CD4-positive, CD25-positive, alpha-beta regulatory T cell (primary cell): ENCODE measurements at regions not wholly inside any gene's neighbourhood (a gene's known extent, or its start where the extent isn't known, plus 50 kb on each side); places are given as distances from the start of the nearest gene placed in this dataset.

Source experiments
- ATAC-seq, 2 donors: fragments of 150-1000 bp; cut with Tn5 transposase; one replicate each; pipeline ENCODE4 v1.10.0; 2021; ENCODE audit warnings: low read depth in 2 of 2, moderate number of reproducible peaks in 2 of 2, moderate library complexity in 1 of 2
- DNase-seq, 3 donors: peaks; one replicate each; pipeline versions ENCODE4 v3.0.0 to v3.0.0-alpha.2; 2012 to 2022; ENCODE audit warnings: mixed read lengths in 1 of 3
- H3K27ac ChIP-seq: one replicate; pipeline ENCODE4 v1.7.0; 2013; ENCODE audit warnings: mild to moderate bottlenecking, low read length; ENCODE audit not compliant: insufficient read depth, poor library complexity, severe bottlenecking
- H3K27me3 ChIP-seq: one replicate; pipeline ENCODE4 v1.7.0; 2013; ENCODE audit warnings: low read length; ENCODE audit not compliant: control insufficient read depth, insufficient read depth
- H3K36me3 ChIP-seq: one replicate; pipeline ENCODE4 v1.7.0; 2013; ENCODE audit warnings: mild to moderate bottlenecking, low read length, moderate library complexity; ENCODE audit not compliant: control insufficient read depth, insufficient read depth
- H3K4me1 ChIP-seq: 2 replicates; pipeline ENCODE4 v1.7.0; 2013; ENCODE audit warnings: mild to moderate bottlenecking, low read length; ENCODE audit not compliant: insufficient read depth, control insufficient read depth, poor library complexity, severe bottlenecking
- H3K4me3 ChIP-seq: one replicate; pipeline ENCODE4 v1.7.0; 2013; ENCODE audit warnings: low read depth, mild to moderate bottlenecking, low read length, moderate library complexity
- H3K9me3 ChIP-seq, 2 experiments: 1 replicate in 1 of 2; 2 replicates in 1 of 2; pipeline ENCODE4 v1.7.0; 2013; ENCODE audit warnings: low read length in 2 of 2, mild to moderate bottlenecking in 1 of 2, moderate library complexity in 1 of 2; ENCODE audit not compliant: control insufficient read depth in 2 of 2
- H3K27ac Mint-ChIP-seq, 3 donors: one replicate each; pipeline ENCODE4 v1.8.0; 2020 to 2022; ENCODE audit warnings: mild to moderate bottlenecking in 3 of 3, mixed read lengths in 3 of 3, moderate library complexity in 2 of 3
- H3K27me3 Mint-ChIP-seq: one replicate; pipeline ENCODE4 v1.8.0; 2022; ENCODE audit warnings: mild to moderate bottlenecking, mixed read lengths
- H3K36me3 Mint-ChIP-seq: one replicate; pipeline ENCODE4 v1.8.0; 2020; ENCODE audit warnings: mixed read lengths
- H3K4me1 Mint-ChIP-seq, 4 donors: one replicate each; pipeline ENCODE4 v1.8.0; 2020 to 2022; ENCODE audit warnings: mixed read lengths in 4 of 4, mild to moderate bottlenecking in 1 of 4
- H3K4me3 Mint-ChIP-seq, 4 donors: one replicate each; pipeline ENCODE4 v1.8.0; 2020 to 2022; ENCODE audit warnings: mild to moderate bottlenecking in 4 of 4, mixed read lengths in 4 of 4, moderate library complexity in 3 of 4
- H3K9me3 Mint-ChIP-seq, 7 donors: one replicate each; pipeline ENCODE4 v1.8.0; 2020 to 2022; ENCODE audit warnings: mixed read lengths in 7 of 7, mild to moderate bottlenecking in 3 of 7, moderate library complexity in 2 of 7

- Mint-ChIP-seq H3K27me3 (no peaks in the 10 kb centered on the region), H3K9me3 (peaks cover 0 to 3% (median 0%) of the 10 kb centered on the region in 7 donors), H3K4me3 (no peak overlapping the region), H3K27ac (no peak overlapping the region), H3K36me3 (no peaks in the 10 kb centered on the region), H3K4me1 (no peaks in the 10 kb centered on the region)
- Histone ChIP-seq H3K4me3 (no peak overlapping the region), H3K36me3 (no peaks in the 10 kb centered on the region), H3K9me3 (no peaks in the 10 kb centered on the region), H3K27me3 (no peaks in the 10 kb centered on the region), H3K4me1 (no peaks in the 10 kb centered on the region), H3K27ac (no peak overlapping the region)
- no peak for DNase-seq
- no peak for ATAC-seq
These were observed 100.7 kb upstream of the KCTD3 start for GRCh38 chr1:215466361-215466760.

- H3K27me3 Mint-ChIP-seq: no peaks in the 10 kb centered on the region
- no peaks in the 10 kb centered on the region for H3K36me3 ChIP-seq
These were observed 95.6 kb upstream of the KCTD3 start for GRCh38 chr1:215471463-215471862.

GRCh38 chr1:215472723-215473122 lies 94.4 kb upstream of the KCTD3 start:
- H3K4me3 Mint-ChIP-seq: no peak overlapping the region
- no peaks in the 10 kb centered on the region for H3K4me1 ChIP-seq
- no peaks in the 10 kb centered on the region for H3K27me3 Mint-ChIP-seq

More at GRCh38 chr1:215471463-215471862, 95.6 kb upstream of the KCTD3 start:
- Histone ChIP-seq H3K4me1 (no peaks in the 10 kb centered on the region), H3K27me3 (no peaks in the 10 kb centered on the region), H3K4me3 (no peak overlapping the region), H3K9me3 (no peaks in the 10 kb centered on the region), H3K27ac (no peak overlapping the region)
- no peaks in the 10 kb centered on the region for H3K4me1 Mint-ChIP-seq
- peaks cover 0 to 6% (median under 1%) of the 10 kb centered on the region in 7 donors for H3K9me3 Mint-ChIP-seq
- H3K4me3 Mint-ChIP-seq: no peak overlapping the region
- H3K27ac Mint-ChIP-seq: no peak overlapping the region
- no peaks in the 10 kb centered on the region for H3K36me3 Mint-ChIP-seq
- ATAC-seq (no peak), DNase-seq (no peak)

GRCh38 chr1:215473943-215474342 lies 93.2 kb upstream of the KCTD3 start:
- no peak overlapping the region for H3K27ac Mint-ChIP-seq
- H3K27ac ChIP-seq: no peak overlapping the region

More at GRCh38 chr1:215472723-215473122, 94.4 kb upstream of the KCTD3 start:
- H3K27me3 ChIP-seq: no peaks in the 10 kb centered on the region
- DNase-seq (no peak), ATAC-seq (no peak)
- H3K27ac ChIP-seq: no peak overlapping the region
- no peak overlapping the region for H3K4me3 ChIP-seq
- H3K36me3 ChIP-seq: no peaks in the 10 kb centered on the region
- H3K9me3 ChIP-seq: peaks cover 0 to 5% of the 10 kb centered on the region in 2 experiments
- H3K4me1 Mint-ChIP-seq: no peaks in the 10 kb centered on the region
- no peak overlapping the region for H3K27ac Mint-ChIP-seq
- no peaks in the 10 kb centered on the region for H3K36me3 Mint-ChIP-seq
- H3K9me3 Mint-ChIP-seq: peaks cover 0 to 8% (median 0%) of the 10 kb centered on the region in 7 donors

GRCh38 chr1:215474940-215475339 lies 92.2 kb upstream of the KCTD3 start:
- Histone ChIP-seq H3K36me3 (no peaks in the 10 kb centered on the region), H3K4me1 (no peaks in the 10 kb centered on the region)
- no peaks in the 10 kb centered on the region for H3K4me1 Mint-ChIP-seq

More at GRCh38 chr1:215473943-215474342, 93.2 kb upstream of the KCTD3 start:
- Mint-ChIP-seq H3K9me3 (peaks cover 0 to 20% (median 0%) of the 10 kb centered on the region in 7 donors), H3K4me3 (no peak overlapping the region), H3K4me1 (no peaks in the 10 kb centered on the region), H3K27me3 (no peaks in the 10 kb centered on the region), H3K36me3 (no peaks in the 10 kb centered on the region)
- Histone ChIP-seq H3K27me3 (no peaks in the 10 kb centered on the region), H3K4me1 (no peaks in the 10 kb centered on the region), H3K4me3 (no peak overlapping the region), H3K9me3 (peaks cover 0 to 6% of the 10 kb centered on the region in 2 experiments), H3K36me3 (no peaks in the 10 kb centered on the region)
- DNase-seq: no peak
- ATAC-seq: no peak

GRCh38 chr1:215475796-215476481 lies 91.2 kb upstream of the KCTD3 start:
- H3K4me3 ChIP-seq: no peak overlapping the region
- H3K36me3 ChIP-seq: no peaks in the 10 kb centered on the region
- Mint-ChIP-seq H3K27ac (no peak overlapping the region), H3K9me3 (peaks cover 0 to 23% (median 1%) of the 10 kb centered on the region in 7 donors), H3K4me3 (no peak overlapping the region), H3K27me3 (no peaks in the 10 kb centered on the region), H3K4me1 (no peaks in the 10 kb centered on the region), H3K36me3 (no peaks in the 10 kb centered on the region)
- peaks cover 0 to 6% of the 10 kb centered on the region in 2 experiments for H3K9me3 ChIP-seq
- DNase-seq: no peak
- ATAC-seq: no peak
- no peak overlapping the region for H3K27ac ChIP-seq
- no peaks in the 10 kb centered on the region for H3K27me3 ChIP-seq
- H3K4me1 ChIP-seq: no peaks in the 10 kb centered on the region

More at GRCh38 chr1:215474940-215475339, 92.2 kb upstream of the KCTD3 start:
- H3K36me3 Mint-ChIP-seq: no peaks in the 10 kb centered on the region
- Histone ChIP-seq H3K27me3 (no peaks in the 10 kb centered on the region), H3K9me3 (peaks cover 0 to 6% of the 10 kb centered on the region in 2 experiments), H3K4me3 (no peak overlapping the region), H3K27ac (no peak overlapping the region)
- H3K4me3 Mint-ChIP-seq: no peak overlapping the region
- ATAC-seq (no peak), DNase-seq (no peak)
- H3K27me3 Mint-ChIP-seq: no peaks in the 10 kb centered on the region
- H3K27ac Mint-ChIP-seq: no peak overlapping the region
- H3K9me3 Mint-ChIP-seq: peaks cover 0 to 20% (median 1%) of the 10 kb centered on the region in 7 donors

GRCh38 chr1:215476541-215476940 lies 90.6 kb upstream of the KCTD3 start:
- no peaks in the 10 kb centered on the region for H3K4me1 ChIP-seq
- ATAC-seq: no peak
- H3K9me3 ChIP-seq: peaks cover 0 to 6% of the 10 kb centered on the region in 2 experiments
- no peak for DNase-seq
- Mint-ChIP-seq H3K4me1 (no peaks in the 10 kb centered on the region), H3K4me3 (no peak overlapping the region), H3K27me3 (no peaks in the 10 kb centered on the region), H3K9me3 (peaks cover 0 to 23% (median 3%) of the 10 kb centered on the region in 7 donors), H3K36me3 (no peaks in the 10 kb centered on the region), H3K27ac (no peak overlapping the region)
- no peak overlapping the region for H3K4me3 ChIP-seq
- H3K27me3 ChIP-seq: no peaks in the 10 kb centered on the region
- H3K36me3 ChIP-seq: no peaks in the 10 kb centered on the region
- no peak overlapping the region for H3K27ac ChIP-seq

- DNase-seq: no peak
- Histone ChIP-seq H3K9me3 (peaks cover 0 to 6% of the 10 kb centered on the region in 2 experiments), H3K4me3 (no peak overlapping the region), H3K27me3 (no peaks in the 10 kb centered on the region), H3K27ac (no peak overlapping the region), H3K36me3 (no peaks in the 10 kb centered on the region), H3K4me1 (no peaks in the 10 kb centered on the region)
- Mint-ChIP-seq H3K4me1 (no peaks in the 10 kb centered on the region), H3K27ac (no peak overlapping the region), H3K27me3 (no peaks in the 10 kb centered on the region), H3K4me3 (no peak overlapping the region), H3K36me3 (no peaks in the 10 kb centered on the region), H3K9me3 (peaks cover 0 to 23% (median 3%) of the 10 kb centered on the region in 7 donors)
- ATAC-seq: no peak
These were observed 89.5 kb upstream of the KCTD3 start for GRCh38 chr1:215477632-215478031.
